IMR-90 (cell line): ENCODE measurements at regions not wholly inside any gene's neighbourhood (a gene's known extent, or its start where the extent isn't known, plus 50 kb on each side); places are given as distances from the start of the nearest gene placed in this dataset.

Source experiments
- CEBPB ChIP-seq: IDR thresholded peaks from 2 replicates; pipeline ENCODE4 v1.6.1; 2012; ENCODE audit warnings: low read depth, low read length, improper control_type of control experiment
- CHD1 ChIP-seq: IDR thresholded peaks from 2 replicates; pipeline ENCODE4 v1.6.1; 2012; ENCODE audit warnings: low read depth, low read length, improper control_type of control experiment
- CTCF ChIP-seq: conservative IDR thresholded peaks from 2 replicates; pipeline ENCODE4 v1.5.1; 2012; ENCODE audit warnings: mild to moderate bottlenecking, low read depth, low read length, improper control_type of control experiment
- ELK1 ChIP-seq: fragments of 150-350 bp; IDR thresholded peaks from 2 replicates; pipeline ENCODE4 v1.6.1; 2016; ENCODE audit warnings: low read depth, mild to moderate bottlenecking, low read length, moderate library complexity, borderline replicate concordance
- FOS ChIP-seq: fragments of 150-350 bp; IDR thresholded peaks from 2 replicates; pipeline ENCODE4 v1.6.1; 2016; ENCODE audit warnings: low read depth, low read length
- MAFK ChIP-seq: IDR thresholded peaks from 2 replicates; pipeline ENCODE4 v1.6.1; 2012; ENCODE audit warnings: low read depth, low read length, improper control_type of control experiment
- NFE2L2 ChIP-seq: fragments of 150-350 bp; IDR thresholded peaks from 2 replicates; pipeline ENCODE4 v1.6.1; 2016; ENCODE audit warnings: low read depth, mild to moderate bottlenecking, low read length
- POLR2A ChIP-seq: IDR thresholded peaks from 2 replicates; pipeline ENCODE4 v1.6.1; 2012; ENCODE audit warnings: mild to moderate bottlenecking, low read depth, low read length
- RAD21 ChIP-seq: IDR thresholded peaks from 2 replicates; pipeline ENCODE4 v1.6.1; 2012; ENCODE audit warnings: low read length, improper control_type of control experiment
- RCOR1 ChIP-seq: IDR thresholded peaks from 2 replicates; pipeline ENCODE4 v1.6.1; 2012; ENCODE audit warnings: mild to moderate bottlenecking, low read length, improper control_type of control experiment; ENCODE audit not compliant: insufficient replicate concordance
- RFX5 ChIP-seq: IDR thresholded peaks from 2 replicates; pipeline ENCODE4 v1.8.0; 2012; ENCODE audit warnings: low read depth, mild to moderate bottlenecking, low read length, moderate library complexity
- SMC3 ChIP-seq: fragments of 150-350 bp; IDR thresholded peaks from 2 replicates; pipeline ENCODE4 v1.6.1; 2016; ENCODE audit warnings: low read depth, mild to moderate bottlenecking, antibody characterized with exemption, low read length, moderate library complexity
- USF2 ChIP-seq: fragments of 150-350 bp; IDR thresholded peaks from 2 replicates; pipeline ENCODE4 v1.6.1; 2017; ENCODE audit warnings: mild to moderate bottlenecking, antibody characterized with exemption, low read length, low read depth

- TF ChIP-seq CTCF = no peak
- no peak for TF ChIP-seq CEBPB
- no peak for TF ChIP-seq RAD21
- no peak for TF ChIP-seq NFE2L2
- TF ChIP-seq POLR2A = no peak
- TF ChIP-seq RFX5 = no peak
- no peak for TF ChIP-seq FOS
- no peak for TF ChIP-seq ELK1
- TF ChIP-seq SMC3 = no peak
- TF ChIP-seq RCOR1 = no peak
- TF ChIP-seq USF2 = no peak
- TF ChIP-seq MAFK = no peak
- TF ChIP-seq CHD1 = no peak
These were observed 196.1 kb downstream of the PDCD6IP start for GRCh38 chr3:33994568-33994967.
